Endothelial cell of umbilical vein (primary cell): ENCODE measurements at regions not wholly inside any gene's neighbourhood (a gene's known extent, or its start where the extent isn't known, plus 50 kb on each side); places are given as distances from the start of the nearest gene placed in this dataset.

Experiments used
- BruUV-seq: library from RNA; stranded (reverse); fragments of 400-500 nt; replicated peaks from 2 replicates; lab custom pipeline; 2021; lab: Mats Ljungman, UMichigan
- CTCF ChIA-PET: fragments of 300-600, 350-600 bp; sonication (Branson Sonifier 250); formaldehyde crosslinking; loops from one replicate; lab custom pipeline; 2021; ENCODE audit warnings: antibody characterized with exemption, inconsistent platforms; lab: Charles Lee
- POLR2A ChIA-PET: fragments of 300-600, 350-600 bp; sonication (Branson Sonifier 250); formaldehyde crosslinking; loops from one replicate; lab custom pipeline; 2021; ENCODE audit warnings: antibody characterized with exemption, inconsistent platforms; lab: Charles Lee
- DNase-seq: peaks from one replicate; pipeline ENCODE4 v3.0.0-alpha.2; 2011; ENCODE audit warnings: low read depth, low spot score
- FAIRE-seq: peaks from 2 replicates; lab custom pipeline; 2011; peaks lifted over from hg19 to GRCh38; lab: Jason Lieb, UNC
- H2AFZ ChIP-seq: 2 replicates; pipeline ENCODE4 v1.6.0; 2012; ENCODE audit warnings: low read depth, low read length, control low read depth, inconsistent platforms
- H3K27ac ChIP-seq: 2 replicates; pipeline ENCODE4 v1.5.1; 2011; ENCODE audit warnings: low read depth, mild to moderate bottlenecking, control low read depth, low read length, moderate library complexity; ENCODE audit not compliant: insufficient read depth
- H3K27me3 ChIP-seq, 2 experiments: 2 replicates each; pipeline versions ENCODE4 v1.6.0 to v1.6.1; 2011; ENCODE audit warnings: low read length in 2 of 2, mixed read lengths in 1 of 2; ENCODE audit not compliant: control insufficient read depth in 2 of 2, insufficient read depth in 2 of 2
- H3K36me3 ChIP-seq, 2 experiments: 2 replicates in 1 of 2; 3 replicates in 1 of 2; pipeline ENCODE4 v1.5.1; 2011; ENCODE audit warnings: low read length in 2 of 2, mild to moderate bottlenecking in 1 of 2, moderate library complexity in 1 of 2; ENCODE audit not compliant: control insufficient read depth in 2 of 2, insufficient read depth in 2 of 2; ENCODE audit errors: extremely low read depth in 1 of 2
- H3K4me1 ChIP-seq: 3 replicates; pipeline ENCODE4 v1.5.1; 2011; ENCODE audit warnings: mild to moderate bottlenecking, low read length; ENCODE audit not compliant: control insufficient read depth, insufficient read depth; ENCODE audit errors: extremely low read depth
- H3K4me2 ChIP-seq: 2 replicates; pipeline ENCODE4 v1.6.1; 2011; ENCODE audit warnings: low read length, control low read depth, mixed read lengths; ENCODE audit not compliant: insufficient read depth
- H3K4me3 ChIP-seq, 3 experiments: fragments of 200-600 bp in 1 of 3; sonication (generic), shearing (Covaris generic) in 1 of 3; replicated peaks in 1 of 3; 2 replicates each; pipeline ENCODE4 v1.5.1; 2011 to 2016; ENCODE audit warnings: control low read depth in 3 of 3, low read length in 3 of 3, mild to moderate bottlenecking in 2 of 3, inconsistent platforms in 1 of 3, low read depth in 1 of 3, moderate library complexity in 1 of 3; ENCODE audit not compliant: insufficient read depth in 1 of 3
- H3K79me2 ChIP-seq: 2 replicates; pipeline ENCODE4 v1.6.0; 2012; ENCODE audit warnings: low read length, inconsistent platforms; ENCODE audit not compliant: control insufficient read depth, insufficient read depth
- H3K9ac ChIP-seq: replicated peaks from 2 replicates; pipeline ENCODE3; 2011; ENCODE audit warnings: low read length, control low read depth; ENCODE audit not compliant: insufficient read depth; ENCODE audit errors: extremely low read depth
- H3K9me1 ChIP-seq: replicated peaks from 3 replicates; pipeline ENCODE4 v1.6.0; 2011; ENCODE audit warnings: mild to moderate bottlenecking, low read length; ENCODE audit not compliant: control insufficient read depth, insufficient read depth; ENCODE audit errors: extremely low read depth
- H3K9me3 ChIP-seq: replicated peaks from 2 replicates; pipeline ENCODE4 v1.5.1; 2012; ENCODE audit warnings: low read length, inconsistent platforms; ENCODE audit not compliant: control insufficient read depth, insufficient read depth
- H4K20me1 ChIP-seq: replicated peaks from 2 replicates; pipeline ENCODE3; 2011; ENCODE audit warnings: mild to moderate bottlenecking, low read length; ENCODE audit not compliant: control insufficient read depth, insufficient read depth; ENCODE audit errors: extremely low read depth
- EZH2 ChIP-seq: IDR thresholded peaks from 2 replicates; pipeline ENCODE4 v1.6.1; 2012; ENCODE audit warnings: borderline replicate concordance, low read depth, mild to moderate bottlenecking, moderate library complexity, low read length, inconsistent platforms; ENCODE audit not compliant: severe bottlenecking
- FOS ChIP-seq: IDR thresholded peaks from 2 replicates; pipeline ENCODE4 v1.6.1; 2011; ENCODE audit warnings: mild to moderate bottlenecking, low read length, moderate library complexity, borderline replicate concordance; ENCODE audit not compliant: insufficient read depth
- GATA2 ChIP-seq: IDR thresholded peaks from 2 replicates; pipeline ENCODE4 v1.7.0; 2011; ENCODE audit warnings: low read depth, mild to moderate bottlenecking, moderate library complexity, mixed read lengths, low read length; ENCODE audit not compliant: insufficient read length, insufficient read depth
- JUN ChIP-seq: IDR thresholded peaks from 2 replicates; pipeline ENCODE4 v1.6.1; 2011; ENCODE audit warnings: borderline replicate concordance, low read depth; ENCODE audit not compliant: insufficient read length, insufficient read depth
- MYC ChIP-seq: IDR thresholded peaks from one replicate; pipeline ENCODE4 v1.6.1; 2011; ENCODE audit warnings: mild to moderate bottlenecking, low read depth, low read length
- POLR2A ChIP-seq: IDR thresholded peaks from 2 replicates; pipeline ENCODE4 v1.6.1; 2012; ENCODE audit warnings: low read depth, mild to moderate bottlenecking, control low read depth, low read length
- POLR2AphosphoS5 ChIP-seq: IDR thresholded peaks from 2 replicates; pipeline ENCODE4 v1.6.1; 2012; ENCODE audit warnings: low read depth, mild to moderate bottlenecking, control low read depth, low read length, moderate library complexity; ENCODE audit not compliant: insufficient read depth
- dilution Hi-C: fragments of 300-500 bp; cut with MboI; formaldehyde crosslinking; loops from one replicate; pipeline ENCODE4 v1.15.0; 2019; ENCODE audit warnings: low sequenced_read_pairs; ENCODE audit not compliant: extremely low pct_ligation_motif_present
- intact Hi-C: fragments of 100-400 bp; cut with micrococcal nuclease; formaldehyde crosslinking; loops from one replicate; pipeline ENCODE4 v1.10.0; 2022
- TF ChIP-seq, protein P1 (sequence below), 2 donors: IDR thresholded peaks; 1 replicate in 1 of 2; 2 replicates in 1 of 2; pipeline ENCODE4 v1.5.1; 2011; ENCODE audit warnings: low read length in 2 of 2, mild to moderate bottlenecking in 2 of 2, moderate library complexity in 2 of 2, control low read depth in 1 of 2, inconsistent platforms in 1 of 2, low read depth in 1 of 2; ENCODE audit not compliant: insufficient read depth in 1 of 2; ENCODE audit errors: extremely low read depth in 1 of 2
- TF ChIP-seq, protein P2 (sequence below): IDR thresholded peaks from 2 replicates; pipeline ENCODE4 v1.6.1; 2011; ENCODE audit not compliant: insufficient read depth, insufficient read length

DNA sequence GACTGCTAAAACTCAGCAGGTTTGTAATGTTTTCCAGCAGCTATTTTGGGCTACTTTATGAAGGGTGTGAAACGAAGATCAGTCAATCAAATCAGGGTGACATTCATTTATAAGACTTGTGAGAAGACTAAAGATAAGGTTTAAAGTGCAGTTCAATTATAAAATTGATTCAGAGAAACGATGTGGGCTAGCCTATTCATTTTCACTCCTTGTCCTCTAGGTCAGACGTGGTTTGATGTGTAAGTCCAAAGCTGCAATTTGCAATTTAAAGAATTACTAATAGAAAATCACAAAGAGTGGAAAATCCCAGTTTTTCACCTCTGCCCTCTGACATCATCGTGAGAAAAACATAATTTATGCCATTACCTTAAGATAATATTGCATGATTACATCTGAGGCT is 243.5 kb upstream of the NOVA1 start:
- POLR2A ChIA-PET: no interaction called here
- CTCF ChIA-PET: no interaction called here
- Histone ChIP-seq H3K4me2 (no peak overlapping the region), H4K20me1 (no peaks in the 10 kb centered on the region), H3K27me3 (no peaks in the 10 kb centered on the region), H3K9ac (no peak overlapping the region), H3K79me2 (no peaks in the 10 kb centered on the region), H3K4me3 (no peak overlapping the region), H3K36me3 (no peaks in the 10 kb centered on the region), H3K9me1 (no peaks in the 10 kb centered on the region), H3K9me3 (no peaks in the 10 kb centered on the region), H3K27ac (peak overlapping the region; percentile 71), H2AFZ (peak overlapping the region; percentile 26), H3K4me1 (peaks cover 18% of the 10 kb centered on the region)
- intact Hi-C loops (no loop called here), dilution Hi-C loops (no loop called here)
- BruUV-seq: TSS peak; percentile 76
- no peak for FAIRE-seq
- peak; percentile 51 for DNase-seq
- TF ChIP-seq GATA2 (no peak), POLR2AphosphoS5 (no peak), JUN (no peak), FOS (no peak), MYC (no peak), POLR2A (no peak), EZH2 (no peak)
- TF ChIP-seq, protein P1, sequence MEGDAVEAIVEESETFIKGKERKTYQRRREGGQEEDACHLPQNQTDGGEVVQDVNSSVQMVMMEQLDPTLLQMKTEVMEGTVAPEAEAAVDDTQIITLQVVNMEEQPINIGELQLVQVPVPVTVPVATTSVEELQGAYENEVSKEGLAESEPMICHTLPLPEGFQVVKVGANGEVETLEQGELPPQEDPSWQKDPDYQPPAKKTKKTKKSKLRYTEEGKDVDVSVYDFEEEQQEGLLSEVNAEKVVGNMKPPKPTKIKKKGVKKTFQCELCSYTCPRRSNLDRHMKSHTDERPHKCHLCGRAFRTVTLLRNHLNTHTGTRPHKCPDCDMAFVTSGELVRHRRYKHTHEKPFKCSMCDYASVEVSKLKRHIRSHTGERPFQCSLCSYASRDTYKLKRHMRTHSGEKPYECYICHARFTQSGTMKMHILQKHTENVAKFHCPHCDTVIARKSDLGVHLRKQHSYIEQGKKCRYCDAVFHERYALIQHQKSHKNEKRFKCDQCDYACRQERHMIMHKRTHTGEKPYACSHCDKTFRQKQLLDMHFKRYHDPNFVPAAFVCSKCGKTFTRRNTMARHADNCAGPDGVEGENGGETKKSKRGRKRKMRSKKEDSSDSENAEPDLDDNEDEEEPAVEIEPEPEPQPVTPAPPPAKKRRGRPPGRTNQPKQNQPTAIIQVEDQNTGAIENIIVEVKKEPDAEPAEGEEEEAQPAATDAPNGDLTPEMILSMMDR (IDR thresholded peaks at IDR 0.05; ENCODE audit: extremely low read depth in 1 of 2, insufficient read depth in 1 of 2, low read depth in 1 of 2, low read length in 2 of 2): no peak
- TF ChIP-seq, protein P2, sequence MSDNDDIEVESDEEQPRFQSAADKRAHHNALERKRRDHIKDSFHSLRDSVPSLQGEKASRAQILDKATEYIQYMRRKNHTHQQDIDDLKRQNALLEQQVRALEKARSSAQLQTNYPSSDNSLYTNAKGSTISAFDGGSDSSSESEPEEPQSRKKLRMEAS: no peak
